ENCODE measurements at regions not wholly inside any gene's neighbourhood (a gene's known extent, or its start where the extent isn't known, plus 50 kb on each side); places are given as distances from the start of the nearest gene placed in this dataset.
A peak's percentile ranks its signal among the peaks of the same experiment; 100 is the strongest.

DNA sequence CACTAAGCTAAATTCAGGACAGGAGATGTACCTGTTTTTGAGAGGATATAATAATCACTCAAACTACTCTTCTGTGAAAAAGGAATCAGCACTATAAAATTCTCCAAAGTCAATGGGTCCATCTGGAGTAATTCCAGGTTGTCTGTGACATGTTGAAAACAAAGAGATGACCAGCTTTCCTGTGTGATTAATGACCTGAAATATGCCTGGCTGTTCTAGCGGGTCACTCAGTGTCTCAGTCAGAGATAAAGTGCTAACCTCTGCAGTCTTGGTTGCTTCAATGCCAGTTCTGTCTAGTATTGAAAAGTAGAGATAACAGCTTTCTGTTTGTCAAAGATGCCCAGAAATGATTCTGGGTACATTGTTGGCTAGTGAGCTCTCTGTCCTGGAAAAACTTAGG lies 722.6 kb upstream of the TENM4 start:
- DNase-seq (ENCODE audit: low spot score): no peak
- H3K18ac ChIP-seq (ENCODE audit: low read length): no peak overlapping the region
- H2BK5ac ChIP-seq (ENCODE audit: low read length): no peak overlapping the region
- no peaks in the 10 kb centered on the region for H3K27me3 ChIP-seq (ENCODE audit: control insufficient read depth in 3 of 3, insufficient read depth in 3 of 3, low read depth in 1 of 3, low read length in 3 of 3)
- H2BK15ac ChIP-seq (ENCODE audit: low read length): no peak overlapping the region
- no peak overlapping the region for H2BK12ac ChIP-seq (ENCODE audit: low read length)
- no peak overlapping the region for H2AK5ac ChIP-seq (ENCODE audit: low read depth, low read length)
- WGBS, 2 donors (ENCODE audit: extremely low coverage in 2 of 2, insufficient read length in 2 of 2, insufficient replicate concordance in 1 of 2): no CpG with 5 or more reads among the region's 1 CpG
- peaks cover 3 to 6% of the 10 kb centered on the region in 2 donors for H3K4me1 ChIP-seq (ENCODE audit: control insufficient read depth in 2 of 2, insufficient read depth in 1 of 2, low read depth in 1 of 2, low read length in 2 of 2)
- no peak overlapping the region for H3K27ac ChIP-seq (replicated peaks; ENCODE audit: low read length)
- H4K91ac ChIP-seq (ENCODE audit: low read depth, low read length, poor library complexity): no peak overlapping the region
- H3K4ac ChIP-seq (ENCODE audit: low read length): no peak overlapping the region
- peaks cover 0 to 2% of the 10 kb centered on the region in 2 donors for H3K9me3 ChIP-seq (replicated peaks in 1 of 2; ENCODE audit: control insufficient read depth in 2 of 2, insufficient read depth in 1 of 2, low read depth in 1 of 2, low read length in 2 of 2)
- no peak overlapping the region for H4K8ac ChIP-seq (ENCODE audit: low read depth, low read length)
- no peak overlapping the region for H2BK120ac ChIP-seq (ENCODE audit: low read depth, low read length)
- no peak overlapping the region for H3K4me2 ChIP-seq (ENCODE audit: insufficient read depth, low read length, poor library complexity, severe bottlenecking)
- H3K23ac ChIP-seq (ENCODE audit: low read depth, low read length, poor library complexity): no peak overlapping the region
- no peaks in the 10 kb centered on the region for H3K36me3 ChIP-seq (replicated peaks in 1 of 2; ENCODE audit: control insufficient read depth in 2 of 2, insufficient read depth in 2 of 2, low read length in 2 of 2)
- no peak overlapping the region for H3K14ac ChIP-seq (ENCODE audit: low read length)
- H3K4me3 ChIP-seq (ENCODE audit: low read length in 2 of 2): no peak overlapping the region
- no peaks in the 10 kb centered on the region for H3K79me1 ChIP-seq (ENCODE audit: low read depth, low read length)
- no peak overlapping the region for H3K9ac ChIP-seq (ENCODE audit: low read depth, low read length, poor library complexity)
- no peak overlapping the region for H2AFZ ChIP-seq (ENCODE audit: low read length)

GRCh38 chr11:80163011-80163410 lies 722.2 kb upstream of the TENM4 start:
- no peak overlapping the region for H3K4me3 ChIP-seq (ENCODE audit: low read length in 2 of 2)
- H3K27ac ChIP-seq (replicated peaks; ENCODE audit: low read length): no peak overlapping the region
- H3K4ac ChIP-seq (ENCODE audit: low read length): no peak overlapping the region
- peaks cover 0 to 2% of the 10 kb centered on the region in 2 donors for H3K9me3 ChIP-seq (replicated peaks in 1 of 2; ENCODE audit: control insufficient read depth in 2 of 2, insufficient read depth in 1 of 2, low read depth in 1 of 2, low read length in 2 of 2)
- peaks cover 3 to 6% of the 10 kb centered on the region in 2 donors for H3K4me1 ChIP-seq (ENCODE audit: control insufficient read depth in 2 of 2, insufficient read depth in 1 of 2, low read depth in 1 of 2, low read length in 2 of 2)
- no peak for DNase-seq (ENCODE audit: low spot score)
- no peaks in the 10 kb centered on the region for H3K79me1 ChIP-seq (ENCODE audit: low read depth, low read length)
- no peaks in the 10 kb centered on the region for H3K36me3 ChIP-seq (replicated peaks in 1 of 2; ENCODE audit: control insufficient read depth in 2 of 2, insufficient read depth in 2 of 2, low read length in 2 of 2)
- H3K9ac ChIP-seq (ENCODE audit: low read depth, low read length, poor library complexity): no peak overlapping the region
- H4K91ac ChIP-seq (ENCODE audit: low read depth, low read length, poor library complexity): no peak overlapping the region
- no peak overlapping the region for H2BK15ac ChIP-seq (ENCODE audit: low read length)
- no peak overlapping the region for H4K8ac ChIP-seq (ENCODE audit: low read depth, low read length)
- no peak overlapping the region for H3K18ac ChIP-seq (ENCODE audit: low read length)
- H2AK5ac ChIP-seq (ENCODE audit: low read depth, low read length): no peak overlapping the region
- no peak overlapping the region for H2AFZ ChIP-seq (ENCODE audit: low read length)
- H3K27me3 ChIP-seq (ENCODE audit: control insufficient read depth in 3 of 3, insufficient read depth in 3 of 3, low read depth in 1 of 3, low read length in 3 of 3): no peaks in the 10 kb centered on the region
- H3K4me2 ChIP-seq (ENCODE audit: insufficient read depth, low read length, poor library complexity, severe bottlenecking): no peak overlapping the region
- H2BK5ac ChIP-seq (ENCODE audit: low read length): no peak overlapping the region
- no peak overlapping the region for H3K14ac ChIP-seq (ENCODE audit: low read length)
- H2BK120ac ChIP-seq (ENCODE audit: low read depth, low read length): no peak overlapping the region
- H2BK12ac ChIP-seq (ENCODE audit: low read length): no peak overlapping the region
- H3K23ac ChIP-seq (ENCODE audit: low read depth, low read length, poor library complexity): no peak overlapping the region
- no CpG with 5 or more reads among the region's 3 CpGs for WGBS, 2 donors (ENCODE audit: extremely low coverage in 2 of 2, insufficient read length in 2 of 2, insufficient replicate concordance in 1 of 2)

- no peak overlapping the region for H2BK120ac ChIP-seq (ENCODE audit: low read depth, low read length)
- no peaks in the 10 kb centered on the region for H3K27me3 ChIP-seq (ENCODE audit: control insufficient read depth in 3 of 3, insufficient read depth in 3 of 3, low read depth in 1 of 3, low read length in 3 of 3)
- no peak overlapping the region for H3K4me3 ChIP-seq (ENCODE audit: low read length in 2 of 2)
- H3K14ac ChIP-seq (ENCODE audit: low read length): no peak overlapping the region
- no peak overlapping the region for H2BK5ac ChIP-seq (ENCODE audit: low read length)
- H3K9ac ChIP-seq (ENCODE audit: low read depth, low read length, poor library complexity): no peak overlapping the region
- H3K36me3 ChIP-seq (replicated peaks in 1 of 2; ENCODE audit: control insufficient read depth in 2 of 2, insufficient read depth in 2 of 2, low read length in 2 of 2): no peaks in the 10 kb centered on the region
- H2BK15ac ChIP-seq (ENCODE audit: low read length): no peak overlapping the region
- H4K8ac ChIP-seq (ENCODE audit: low read depth, low read length): no peak overlapping the region
- no peak overlapping the region for H2BK12ac ChIP-seq (ENCODE audit: low read length)
- no peak for DNase-seq (ENCODE audit: low spot score)
- H3K4ac ChIP-seq (ENCODE audit: low read length): no peak overlapping the region
- no CpG with 5 or more reads among the region's 4 CpGs for WGBS, 2 donors (ENCODE audit: extremely low coverage in 2 of 2, insufficient read length in 2 of 2, insufficient replicate concordance in 1 of 2)
- no peak overlapping the region for H3K23ac ChIP-seq (ENCODE audit: low read depth, low read length, poor library complexity)
- peaks cover 0 to 2% of the 10 kb centered on the region in 2 donors for H3K9me3 ChIP-seq (replicated peaks in 1 of 2; ENCODE audit: control insufficient read depth in 2 of 2, insufficient read depth in 1 of 2, low read depth in 1 of 2, low read length in 2 of 2)
- H3K79me1 ChIP-seq (ENCODE audit: low read depth, low read length): no peaks in the 10 kb centered on the region
- H4K91ac ChIP-seq (ENCODE audit: low read depth, low read length, poor library complexity): no peak overlapping the region
- H3K27ac ChIP-seq (replicated peaks; ENCODE audit: low read length): no peak overlapping the region
- H2AK5ac ChIP-seq (ENCODE audit: low read depth, low read length): no peak overlapping the region
- no peak overlapping the region for H3K4me2 ChIP-seq (ENCODE audit: insufficient read depth, low read length, poor library complexity, severe bottlenecking)
- no peak overlapping the region for H2AFZ ChIP-seq (ENCODE audit: low read length)
- no peak overlapping the region for H3K18ac ChIP-seq (ENCODE audit: low read length)
- H3K4me1 ChIP-seq (ENCODE audit: control insufficient read depth in 2 of 2, insufficient read depth in 1 of 2, low read depth in 1 of 2, low read length in 2 of 2): peaks cover 2 to 4% of the 10 kb centered on the region in 2 donors
Measured at GRCh38 chr11:80162387-80162786, 721.6 kb upstream of the TENM4 start.

GRCh38 chr11:80157447-80157846 lies 716.6 kb upstream of the TENM4 start:
- Histone ChIP-seq H3K79me1 (ENCODE audit: low read depth, low read length) (no peaks in the 10 kb centered on the region), H3K4ac (ENCODE audit: low read length) (no peak overlapping the region), H3K23ac (ENCODE audit: low read depth, low read length, poor library complexity) (no peak overlapping the region), H3K4me3 (ENCODE audit: low read length in 2 of 2) (no peak overlapping the region), H3K14ac (ENCODE audit: low read length) (no peak overlapping the region), H2BK12ac (ENCODE audit: low read length) (no peak overlapping the region), H2BK5ac (ENCODE audit: low read length) (no peak overlapping the region), H3K27me3 (ENCODE audit: control insufficient read depth in 3 of 3, insufficient read depth in 3 of 3, low read depth in 1 of 3, low read length in 3 of 3) (no peaks in the 10 kb centered on the region), H3K9ac (ENCODE audit: low read depth, low read length, poor library complexity) (no peak overlapping the region), H3K4me1 (ENCODE audit: control insufficient read depth in 2 of 2, insufficient read depth in 1 of 2, low read depth in 1 of 2, low read length in 2 of 2) (no peaks in the 10 kb centered on the region), H4K91ac (ENCODE audit: low read depth, low read length, poor library complexity) (no peak overlapping the region), H3K36me3 (replicated peaks in 1 of 2; ENCODE audit: control insufficient read depth in 2 of 2, insufficient read depth in 2 of 2, low read length in 2 of 2) (no peaks in the 10 kb centered on the region), H3K4me2 (ENCODE audit: insufficient read depth, low read length, poor library complexity, severe bottlenecking) (no peak overlapping the region), H3K27ac (replicated peaks; ENCODE audit: low read length) (no peak overlapping the region), H3K9me3 (replicated peaks in 1 of 2; ENCODE audit: control insufficient read depth in 2 of 2, insufficient read depth in 1 of 2, low read depth in 1 of 2, low read length in 2 of 2) (peaks cover 0 to 2% of the 10 kb centered on the region in 2 donors), H2AFZ (ENCODE audit: low read length) (peak overlapping the region; percentile 43), H2BK120ac (ENCODE audit: low read depth, low read length) (no peak overlapping the region), H3K18ac (ENCODE audit: low read length) (no peak overlapping the region), H2AK5ac (ENCODE audit: low read depth, low read length) (no peak overlapping the region), H4K8ac (ENCODE audit: low read depth, low read length) (no peak overlapping the region), H2BK15ac (ENCODE audit: low read length) (no peak overlapping the region)
- no CpG with 5 or more reads among the region's 3 CpGs for WGBS, 2 donors (ENCODE audit: extremely low coverage in 2 of 2, insufficient read length in 2 of 2, insufficient replicate concordance in 1 of 2)
- no peak for DNase-seq (ENCODE audit: low spot score)
